HepG2 (cell line): ENCODE measurements at regions not wholly inside any gene's neighbourhood (a gene's known extent, or its start where the extent isn't known, plus 50 kb on each side); places are given as distances from the start of the nearest gene placed in this dataset.

ENCODE experiments used
- ATAC-seq: fragments of 200-7000 bp; cut with Tn5 transposase; 3 replicates; pipeline ENCODE4 v1.9.1; 2020; ENCODE audit warnings: mild to moderate bottlenecking, moderate library complexity
- BruUV-seq: library from RNA; stranded (reverse); fragments of 400-500 nt; replicated peaks from 2 replicates; lab custom pipeline; 2021; lab: Mats Ljungman, UMichigan
- CTCF ChIA-PET: fragments of 300-600 bp; formaldehyde crosslinking; extraction: SDS; loops from one replicate; lab custom pipeline; 2021; ENCODE audit warnings: low total read pairs, inconsistent platforms, low intra/inter-chr PET ratio; lab: Yijun Ruan, JAX
- POLR2A ChIA-PET: fragments of 350-600 bp; sonication (Branson Sonifier 250); formaldehyde crosslinking; loops from one replicate; lab custom pipeline; 2020; ENCODE audit warnings: antibody characterized with exemption, inconsistent platforms; lab: Yijun Ruan, JAX
- DNase-seq: peaks from one replicate; pipeline ENCODE4 v3.0.0-alpha.2; 2015; ENCODE audit warnings: low spot score
- FAIRE-seq: peaks from 3 replicates; lab custom pipeline; 2011; peaks lifted over from hg19 to GRCh38; lab: Jason Lieb, UNC
- H2AFZ ChIP-seq: one replicate; pipeline ENCODE4 v1.6.1; 2011; ENCODE audit warnings: low read length, inconsistent platforms
- H3K27ac ChIP-seq: fragments of 300-600 bp; 3 replicates; pipeline ENCODE4 v1.8.0; 2011; ENCODE audit warnings: mixed run types, mild to moderate bottlenecking, mixed read lengths, low read length, inconsistent platforms; ENCODE audit not compliant: insufficient read depth; ENCODE audit errors: extremely low read length
- H3K27me3 ChIP-seq, 2 experiments: fragments of 200-600 bp in 1 of 2; 2 replicates in 1 of 2; 3 replicates in 1 of 2; pipeline versions ENCODE4 v1.6.0 to v1.8.0; 2011; ENCODE audit warnings: low read length in 2 of 2, mild to moderate bottlenecking in 2 of 2, moderate library complexity in 2 of 2, inconsistent platforms in 1 of 2; ENCODE audit not compliant: insufficient read depth in 2 of 2, control insufficient read depth in 1 of 2
- H3K36me3 ChIP-seq, 2 experiments: fragments of 200-600 bp in 1 of 2; replicated peaks in 1 of 2; 2 replicates in 1 of 2; 3 replicates in 1 of 2; pipeline versions ENCODE4 v1.5.1 to v1.8.0; 2011; ENCODE audit warnings: low read length in 2 of 2, inconsistent platforms in 1 of 2; ENCODE audit not compliant: insufficient read depth in 2 of 2, control insufficient read depth in 1 of 2
- H3K4me1 ChIP-seq: 2 replicates; pipeline ENCODE4 v1.5.1; 2012; ENCODE audit warnings: low read length, inconsistent platforms; ENCODE audit not compliant: insufficient read depth
- H3K4me2 ChIP-seq: 2 replicates; pipeline ENCODE4 v1.6.0; 2011; ENCODE audit warnings: low read depth, low read length, inconsistent platforms
- H3K4me3 ChIP-seq, 3 experiments: fragments of 200-600 bp in 1 of 3; sonication (generic), shearing (Covaris generic) in 1 of 3; replicated peaks in 1 of 3; 2 replicates each; pipeline ENCODE4 v1.5.1; 2011 to 2016; ENCODE audit warnings: low read length in 3 of 3, inconsistent platforms in 2 of 3, low read depth in 2 of 3, mild to moderate bottlenecking in 2 of 3, control low read depth in 1 of 3, mixed read lengths in 1 of 3; ENCODE audit not compliant: insufficient read depth in 1 of 3
- H3K79me2 ChIP-seq: one replicate; pipeline ENCODE4 v1.6.1; 2011; ENCODE audit warnings: low read length, inconsistent platforms; ENCODE audit not compliant: insufficient read depth
- H3K9ac ChIP-seq: 2 replicates; pipeline ENCODE4 v1.6.0; 2011; ENCODE audit warnings: mild to moderate bottlenecking, low read depth, low read length, inconsistent platforms; ENCODE audit not compliant: insufficient read depth
- H3K9me3 ChIP-seq: 2 replicates; pipeline ENCODE4 v1.5.1; 2012; ENCODE audit warnings: mild to moderate bottlenecking, low read length
- H4K20me1 ChIP-seq: 2 replicates; pipeline ENCODE4 v1.6.0; 2011; ENCODE audit warnings: inconsistent platforms, mild to moderate bottlenecking, low read length, moderate library complexity; ENCODE audit not compliant: insufficient read depth
- HHEX ChIP-seq: IDR thresholded peaks from 2 replicates; pipeline ENCODE4 v1.6.1; 2016; ENCODE audit warnings: control low read depth
- HIC2 ChIP-seq: sonication (generic); formaldehyde crosslinking; IDR thresholded peaks from 2 replicates; pipeline ENCODE4 v1.9.0; 2022; ENCODE audit warnings: low read depth, missing genetic modification reagents
- HOXA9 ChIP-seq: sonication (generic); formaldehyde crosslinking; IDR thresholded peaks from 2 replicates; pipeline ENCODE4 v1.8.1; 2022; ENCODE audit warnings: missing genetic modification reagents, mild to moderate bottlenecking, moderate library complexity, borderline replicate concordance
- MLX ChIP-seq: IDR thresholded peaks from 2 replicates; pipeline ENCODE4 v1.6.1; 2016
- NFKB2 ChIP-seq: sonication (generic); formaldehyde crosslinking; IDR thresholded peaks from 2 replicates; pipeline ENCODE4 v1.4.0; 2020; ENCODE audit warnings: missing genetic modification reagents, borderline replicate concordance
- RARG ChIP-seq: sonication (generic); formaldehyde crosslinking; IDR thresholded peaks from 2 replicates; pipeline ENCODE4 v1.4.0; 2020; ENCODE audit warnings: low read depth, mild to moderate bottlenecking, missing genetic modification reagents
- ZBTB33 ChIP-seq: sonication (generic); formaldehyde crosslinking; IDR thresholded peaks from 2 replicates; pipeline ENCODE4 v1.4.0; 2020; ENCODE audit warnings: missing genetic modification reagents
- ZNF512B ChIP-seq: sonication (generic); formaldehyde crosslinking; IDR thresholded peaks from 2 replicates; pipeline ENCODE4 v1.5.1; 2020; ENCODE audit warnings: missing genetic modification reagents, mild to moderate bottlenecking, borderline replicate concordance
- ZNF792 ChIP-seq: IDR thresholded peaks from 2 replicates; pipeline ENCODE4 v1.6.1; 2016
- WGBS: methylation state at CpG from one replicate; pipeline ENCODE4 v1.1.6; 2017; ENCODE audit warnings: low lambda C conversion rate; 5-methylcytosine and 5-hydroxymethylcytosine counted together
- in situ Hi-C: cut with HindIII; loops from 2 replicates; pipeline ENCODE4 v1.10.0; 2017; ENCODE audit warnings: low pct_unique_long_range_greater_than_20kb; ENCODE audit not compliant: extremely low pct_ligation_motif_present
- intact Hi-C: fragments of 100-400 bp; cut with micrococcal nuclease; formaldehyde crosslinking; loops from one replicate; pipeline ENCODE4 v1.10.0; 2022; ENCODE audit not compliant: unreplicated experiment

- WGBS = 0% methylated on average over 2 of the region's 2 CpGs
Observed at GRCh38 chr13:82614086-82614485, 1268.2 kb downstream of the SLITRK1 start.

More at GRCh38 chr13:82614086-82614485, 1268.2 kb downstream of the SLITRK1 start:
- no peak overlapping the region for H3K27ac ChIP-seq
- no peak for TF ChIP-seq NFKB2 (CRISPR knock-in tag)
- no peak for TF ChIP-seq HIC2 (CRISPR knock-in tag)
- no peak for TF ChIP-seq HOXA9 (CRISPR knock-in tag)
- no peak for TF ChIP-seq ZNF512B (CRISPR knock-in tag)
- TF ChIP-seq RARG (CRISPR knock-in tag) = no peak
- no peak for TF ChIP-seq ZNF792
- no peak for TF ChIP-seq HHEX (CRISPR knock-in tag)
- TF ChIP-seq MLX (CRISPR knock-in tag) = no peak
- TF ChIP-seq ZBTB33 (CRISPR knock-in tag) = no peak
- TF ChIP-seq, all 625 proteins: peak for 0
- no peak overlapping the region for H3K4me3 ChIP-seq
- H3K36me3 ChIP-seq = no peaks in the 10 kb centered on the region
- ATAC-seq = no peak
- no TSS peak for BruUV-seq
- H4K20me1 ChIP-seq = no peaks in the 10 kb centered on the region
- in situ Hi-C loops (no loop called here), intact Hi-C loops (no loop called here)
- peaks cover 17% of the 10 kb centered on the region; the same call in 1 of the 2 replicates for H3K9me3 ChIP-seq
- no peak overlapping the region for H3K4me2 ChIP-seq
- H3K9ac ChIP-seq = no peak overlapping the region
- no peak overlapping the region for H2AFZ ChIP-seq
- ChIA-PET POLR2A (no interaction called here), CTCF (no interaction called here)
- DNase-seq = no peak
- no peaks in the 10 kb centered on the region for H3K4me1 ChIP-seq
- no peak for FAIRE-seq
- H3K79me2 ChIP-seq = no peaks in the 10 kb centered on the region
- no peaks in the 10 kb centered on the region for H3K27me3 ChIP-seq
